ENCODE measurements at regions not wholly inside any gene's neighbourhood (a gene's known extent, or its start where the extent isn't known, plus 50 kb on each side); places are given as distances from the start of the nearest gene placed in this dataset.

GRCh38 chr3:135752851-135753250 lies 212.7 kb upstream of the PPP2R3A start:
- peak; percentile 48 for DNase-seq (ENCODE audit: low spot score)
- TF ChIP-seq CTCF (IDR thresholded peaks at IDR 0.05; ENCODE audit: unreplicated experiment), result no peak
- Mint-ChIP-seq H3K27ac (ENCODE audit: unreplicated experiment) (no peak overlapping the region), H3K27me3 (ENCODE audit: unreplicated experiment) (no peaks in the 10 kb centered on the region), H3K36me3 (ENCODE audit: low read depth, unreplicated experiment) (no peaks in the 10 kb centered on the region), H3K9me3 (ENCODE audit: unreplicated experiment) (no peaks in the 10 kb centered on the region), H3K4me3 (ENCODE audit: unreplicated experiment) (no peak overlapping the region), H3K4me1 (ENCODE audit: unreplicated experiment) (peaks cover 12% of the 10 kb centered on the region)

- Mint-ChIP-seq H3K4me1 (ENCODE audit: unreplicated experiment) (peaks cover 10% of the 10 kb centered on the region), H3K27me3 (ENCODE audit: unreplicated experiment) (no peaks in the 10 kb centered on the region), H3K9me3 (ENCODE audit: unreplicated experiment) (no peaks in the 10 kb centered on the region), H3K36me3 (ENCODE audit: low read depth, unreplicated experiment) (no peaks in the 10 kb centered on the region), H3K27ac (ENCODE audit: unreplicated experiment) (no peak overlapping the region), H3K4me3 (ENCODE audit: unreplicated experiment) (no peak overlapping the region)
- TF ChIP-seq CTCF (IDR thresholded peaks at IDR 0.05; ENCODE audit: unreplicated experiment), result no peak
- no peak for DNase-seq (ENCODE audit: low spot score)
These were observed 212.0 kb upstream of the PPP2R3A start for GRCh38 chr3:135753506-135753905.

GRCh38 chr3:135755330-135756105 lies 210.0 kb upstream of the PPP2R3A start:
- no peaks in the 10 kb centered on the region for H3K36me3 Mint-ChIP-seq (ENCODE audit: low read depth, unreplicated experiment)
- no peak for TF ChIP-seq CTCF (IDR thresholded peaks at IDR 0.05; ENCODE audit: unreplicated experiment)

GRCh38 chr3:135756106-135756668 lies 209.3 kb upstream of the PPP2R3A start:
- TF ChIP-seq CTCF (IDR thresholded peaks at IDR 0.05; ENCODE audit: unreplicated experiment), result no peak
- Mint-ChIP-seq H3K9me3 (ENCODE audit: unreplicated experiment) (no peaks in the 10 kb centered on the region), H3K36me3 (ENCODE audit: low read depth, unreplicated experiment) (no peaks in the 10 kb centered on the region), H3K27ac (ENCODE audit: unreplicated experiment) (no peak overlapping the region), H3K27me3 (ENCODE audit: unreplicated experiment) (peaks cover 3% of the 10 kb centered on the region), H3K4me3 (ENCODE audit: unreplicated experiment) (no peak overlapping the region), H3K4me1 (ENCODE audit: unreplicated experiment) (no peaks in the 10 kb centered on the region)
- no peak for DNase-seq (ENCODE audit: low spot score)

More at GRCh38 chr3:135755330-135756105, 210.0 kb upstream of the PPP2R3A start:
- no peaks in the 10 kb centered on the region for H3K9me3 Mint-ChIP-seq (ENCODE audit: unreplicated experiment)
- no peak for DNase-seq (ENCODE audit: low spot score)
- H3K27me3 Mint-ChIP-seq (ENCODE audit: unreplicated experiment), result peaks cover 3% of the 10 kb centered on the region
- no peak overlapping the region for H3K27ac Mint-ChIP-seq (ENCODE audit: unreplicated experiment)
- H3K4me1 Mint-ChIP-seq (ENCODE audit: unreplicated experiment), result no peaks in the 10 kb centered on the region
- no peak overlapping the region for H3K4me3 Mint-ChIP-seq (ENCODE audit: unreplicated experiment)

- Mint-ChIP-seq H3K4me1 (ENCODE audit: unreplicated experiment) (peaks cover 4% of the 10 kb centered on the region), H3K27me3 (ENCODE audit: unreplicated experiment) (peaks cover 3% of the 10 kb centered on the region), H3K9me3 (ENCODE audit: unreplicated experiment) (no peaks in the 10 kb centered on the region), H3K36me3 (ENCODE audit: low read depth, unreplicated experiment) (no peaks in the 10 kb centered on the region), H3K4me3 (ENCODE audit: unreplicated experiment) (no peak overlapping the region), H3K27ac (ENCODE audit: unreplicated experiment) (peak overlapping the region; percentile 22)
- no peak for DNase-seq (ENCODE audit: low spot score)
- no peak for TF ChIP-seq CTCF (IDR thresholded peaks at IDR 0.05; ENCODE audit: unreplicated experiment)
These were observed 208.1 kb upstream of the PPP2R3A start for GRCh38 chr3:135757421-135757820.

Measured in endothelial cell (in vitro differentiated cells).